ENCODE measurements at regions not wholly inside any gene's neighbourhood (a gene's known extent, or its start where the extent isn't known, plus 50 kb on each side); places are given as distances from the start of the nearest gene placed in this dataset.

- no peak overlapping the region for H3K4me3 ChIP-seq (ENCODE audit: low read length)
- no peaks in the 10 kb centered on the region for H3K36me3 ChIP-seq (ENCODE audit: control insufficient read depth, insufficient read depth, low read length)
- no peaks in the 10 kb centered on the region for H3K27me3 ChIP-seq (ENCODE audit: control insufficient read depth, insufficient read depth, low read length)
- peak overlapping the region; percentile 6 for H3K9ac ChIP-seq (ENCODE audit: low read length)
- H3K4me1 ChIP-seq (ENCODE audit: control insufficient read depth, insufficient read depth, low read length): peaks cover 29% of the 10 kb centered on the region
- no peaks in the 10 kb centered on the region for H3K9me3 ChIP-seq (ENCODE audit: control insufficient read depth, low read length)
Measured at GRCh38 chr14:58697930-58698642, 60.3 kb downstream of the DACT1 start.

- peaks cover 37% of the 10 kb centered on the region for H3K4me1 ChIP-seq (ENCODE audit: control insufficient read depth, insufficient read depth, low read length)
Measured at GRCh38 chr14:58699681-58700205, 62.0 kb downstream of the DACT1 start.

GRCh38 chr14:58701156-58701555, 63.4 kb downstream of the DACT1 start:
- H3K4me3 ChIP-seq (ENCODE audit: low read length): no peak overlapping the region
- H3K36me3 ChIP-seq (ENCODE audit: control insufficient read depth, insufficient read depth, low read length): no peaks in the 10 kb centered on the region
- no peak overlapping the region for H3K9ac ChIP-seq (ENCODE audit: low read length)
- H3K9me3 ChIP-seq (ENCODE audit: control insufficient read depth, low read length): no peaks in the 10 kb centered on the region
- no peaks in the 10 kb centered on the region for H3K27me3 ChIP-seq (ENCODE audit: control insufficient read depth, insufficient read depth, low read length)
- peaks cover 37% of the 10 kb centered on the region for H3K4me1 ChIP-seq (ENCODE audit: control insufficient read depth, insufficient read depth, low read length)

More at GRCh38 chr14:58699681-58700205, 62.0 kb downstream of the DACT1 start:
- H3K9me3 ChIP-seq (ENCODE audit: control insufficient read depth, low read length): no peaks in the 10 kb centered on the region
- H3K4me3 ChIP-seq (ENCODE audit: low read length): no peak overlapping the region
- no peaks in the 10 kb centered on the region for H3K27me3 ChIP-seq (ENCODE audit: control insufficient read depth, insufficient read depth, low read length)
- H3K9ac ChIP-seq (ENCODE audit: low read length): no peak overlapping the region
- H3K36me3 ChIP-seq (ENCODE audit: control insufficient read depth, insufficient read depth, low read length): no peaks in the 10 kb centered on the region

- Histone ChIP-seq H3K27me3 (ENCODE audit: control insufficient read depth, insufficient read depth, low read length) (no peaks in the 10 kb centered on the region), H3K4me3 (ENCODE audit: low read length) (no peak overlapping the region), H3K9me3 (ENCODE audit: control insufficient read depth, low read length) (no peaks in the 10 kb centered on the region), H3K9ac (ENCODE audit: low read length) (no peak overlapping the region), H3K36me3 (ENCODE audit: control insufficient read depth, insufficient read depth, low read length) (no peaks in the 10 kb centered on the region), H3K4me1 (ENCODE audit: control insufficient read depth, insufficient read depth, low read length) (peaks cover 37% of the 10 kb centered on the region)
Measured at GRCh38 chr14:58701604-58702003, 63.8 kb downstream of the DACT1 start.

- H3K27me3 ChIP-seq (ENCODE audit: control insufficient read depth, insufficient read depth, low read length): no peaks in the 10 kb centered on the region
- H3K9ac ChIP-seq (ENCODE audit: low read length): no peak overlapping the region
- H3K4me3 ChIP-seq (ENCODE audit: low read length): no peak overlapping the region
- H3K36me3 ChIP-seq (ENCODE audit: control insufficient read depth, insufficient read depth, low read length): no peaks in the 10 kb centered on the region
- no peaks in the 10 kb centered on the region for H3K9me3 ChIP-seq (ENCODE audit: control insufficient read depth, low read length)
- H3K4me1 ChIP-seq (ENCODE audit: control insufficient read depth, insufficient read depth, low read length): peaks cover 34% of the 10 kb centered on the region
Measured at GRCh38 chr14:58702441-58703160, 64.8 kb downstream of the DACT1 start.

GRCh38 chr14:58703161-58703506, 65.4 kb downstream of the DACT1 start:
- Histone ChIP-seq H3K27me3 (ENCODE audit: control insufficient read depth, insufficient read depth, low read length) (no peaks in the 10 kb centered on the region), H3K9me3 (ENCODE audit: control insufficient read depth, low read length) (no peaks in the 10 kb centered on the region), H3K4me3 (ENCODE audit: low read length) (no peak overlapping the region), H3K9ac (ENCODE audit: low read length) (no peak overlapping the region), H3K4me1 (ENCODE audit: control insufficient read depth, insufficient read depth, low read length) (peaks cover 29% of the 10 kb centered on the region), H3K36me3 (ENCODE audit: control insufficient read depth, insufficient read depth, low read length) (no peaks in the 10 kb centered on the region)

GRCh38 chr14:58705066-58705465, 67.3 kb downstream of the DACT1 start:
- H3K36me3 ChIP-seq (ENCODE audit: control insufficient read depth, insufficient read depth, low read length): no peaks in the 10 kb centered on the region
- H3K4me3 ChIP-seq (ENCODE audit: low read length): no peak overlapping the region
- peaks cover 18% of the 10 kb centered on the region for H3K4me1 ChIP-seq (ENCODE audit: control insufficient read depth, insufficient read depth, low read length)
- no peaks in the 10 kb centered on the region for H3K9me3 ChIP-seq (ENCODE audit: control insufficient read depth, low read length)
- H3K9ac ChIP-seq (ENCODE audit: low read length): no peak overlapping the region
- H3K27me3 ChIP-seq (ENCODE audit: control insufficient read depth, insufficient read depth, low read length): no peaks in the 10 kb centered on the region

- no peaks in the 10 kb centered on the region for H3K9me3 ChIP-seq (ENCODE audit: control insufficient read depth, low read length)
Measured at GRCh38 chr14:58707949-58708348, 70.2 kb downstream of the DACT1 start.

GRCh38 chr14:58709949-58710348, 72.2 kb downstream of the DACT1 start:
- Histone ChIP-seq H3K36me3 (ENCODE audit: control insufficient read depth, insufficient read depth, low read length) (no peaks in the 10 kb centered on the region), H3K4me1 (ENCODE audit: control insufficient read depth, insufficient read depth, low read length) (no peaks in the 10 kb centered on the region), H3K27me3 (ENCODE audit: control insufficient read depth, insufficient read depth, low read length) (no peaks in the 10 kb centered on the region), H3K4me3 (ENCODE audit: low read length) (no peak overlapping the region), H3K9ac (ENCODE audit: low read length) (no peak overlapping the region), H3K9me3 (ENCODE audit: control insufficient read depth, low read length) (no peaks in the 10 kb centered on the region)

More at GRCh38 chr14:58707949-58708348, 70.2 kb downstream of the DACT1 start:
- H3K4me3 ChIP-seq (ENCODE audit: low read length): no peak overlapping the region
- H3K9ac ChIP-seq (ENCODE audit: low read length): no peak overlapping the region
- no peaks in the 10 kb centered on the region for H3K27me3 ChIP-seq (ENCODE audit: control insufficient read depth, insufficient read depth, low read length)
- peaks cover 12% of the 10 kb centered on the region for H3K4me1 ChIP-seq (ENCODE audit: control insufficient read depth, insufficient read depth, low read length)
- no peaks in the 10 kb centered on the region for H3K36me3 ChIP-seq (ENCODE audit: control insufficient read depth, insufficient read depth, low read length)

- no peaks in the 10 kb centered on the region for H3K4me1 ChIP-seq (ENCODE audit: control insufficient read depth, insufficient read depth, low read length)
- H3K9ac ChIP-seq (ENCODE audit: low read length): no peak overlapping the region
- no peaks in the 10 kb centered on the region for H3K27me3 ChIP-seq (ENCODE audit: control insufficient read depth, insufficient read depth, low read length)
- no peaks in the 10 kb centered on the region for H3K9me3 ChIP-seq (ENCODE audit: control insufficient read depth, low read length)
- no peaks in the 10 kb centered on the region for H3K36me3 ChIP-seq (ENCODE audit: control insufficient read depth, insufficient read depth, low read length)
- H3K4me3 ChIP-seq (ENCODE audit: low read length): no peak overlapping the region
Measured at GRCh38 chr14:58711382-58711781, 73.6 kb downstream of the DACT1 start.

- H3K27me3 ChIP-seq (ENCODE audit: control insufficient read depth, insufficient read depth, low read length): no peaks in the 10 kb centered on the region
- peaks cover 1% of the 10 kb centered on the region for H3K4me1 ChIP-seq (ENCODE audit: control insufficient read depth, insufficient read depth, low read length)
- no peak overlapping the region for H3K4me3 ChIP-seq (ENCODE audit: low read length)
- no peaks in the 10 kb centered on the region for H3K36me3 ChIP-seq (ENCODE audit: control insufficient read depth, insufficient read depth, low read length)
- H3K9ac ChIP-seq (ENCODE audit: low read length): no peak overlapping the region
- no peaks in the 10 kb centered on the region for H3K9me3 ChIP-seq (ENCODE audit: control insufficient read depth, low read length)
Measured at GRCh38 chr14:58712357-58712756, 74.6 kb downstream of the DACT1 start.

GRCh38 chr14:58713677-58714076, 75.9 kb downstream of the DACT1 start:
- Histone ChIP-seq H3K36me3 (ENCODE audit: control insufficient read depth, insufficient read depth, low read length) (no peaks in the 10 kb centered on the region), H3K9ac (ENCODE audit: low read length) (no peak overlapping the region), H3K27me3 (ENCODE audit: control insufficient read depth, insufficient read depth, low read length) (no peaks in the 10 kb centered on the region), H3K4me3 (ENCODE audit: low read length) (no peak overlapping the region), H3K4me1 (ENCODE audit: control insufficient read depth, insufficient read depth, low read length) (peaks cover 4% of the 10 kb centered on the region), H3K9me3 (ENCODE audit: control insufficient read depth, low read length) (no peaks in the 10 kb centered on the region)
